Erythroblast (primary cell): ENCODE measurements at regions not wholly inside any gene's neighbourhood (a gene's known extent, or its start where the extent isn't known, plus 50 kb on each side); places are given as distances from the start of the nearest gene placed in this dataset.

Experiments used
- GATA1 ChIP-seq: IDR thresholded peaks from 2 replicates; pipeline ENCODE4 v1.6.1; 2011; ENCODE audit warnings: low read depth, mild to moderate bottlenecking, control low read depth, low read length, moderate library complexity
- POLR2A ChIP-seq: IDR thresholded peaks from 2 replicates; pipeline ENCODE4 v1.6.1; 2011; ENCODE audit warnings: mild to moderate bottlenecking, low read length

- TF ChIP-seq POLR2A: no peak
- no peak for TF ChIP-seq GATA1
Measured at GRCh38 chr1:65670518-65670917, 122.2 kb upstream of the PDE4B start.
